Fibroblast of the aortic adventitia (primary cell): ENCODE measurements at regions not wholly inside any gene's neighbourhood (a gene's known extent, or its start where the extent isn't known, plus 50 kb on each side); places are given as distances from the start of the nearest gene placed in this dataset.
"Not testable (repeated sequence)": the region's sequence is repeated elsewhere in the genome, so short reads cannot be mapped to it uniquely, and the experiment has no call there.

ENCODE experiments used
- DNase-seq: peaks from one replicate; pipeline ENCODE4 v3.0.0-alpha.2; 2010; ENCODE audit warnings: low read depth
- H3K4me3 ChIP-seq: 2 replicates; pipeline ENCODE4 v1.5.1; 2011; ENCODE audit warnings: low read depth, mild to moderate bottlenecking, control low read depth, low read length, moderate library complexity
- CTCF ChIP-seq: IDR thresholded peaks from 2 replicates; pipeline ENCODE4 v1.5.1; 2011; ENCODE audit warnings: mild to moderate bottlenecking, low read length, control low read depth, inconsistent platforms; ENCODE audit not compliant: insufficient read depth

- no peak for TF ChIP-seq CTCF
- H3K4me3 ChIP-seq: no peak overlapping the region
- DNase-seq: peak; percentile 19
These were observed 173.9 kb upstream of the CDK1 start for GRCh38 chr10:60604342-60604741.

DNA sequence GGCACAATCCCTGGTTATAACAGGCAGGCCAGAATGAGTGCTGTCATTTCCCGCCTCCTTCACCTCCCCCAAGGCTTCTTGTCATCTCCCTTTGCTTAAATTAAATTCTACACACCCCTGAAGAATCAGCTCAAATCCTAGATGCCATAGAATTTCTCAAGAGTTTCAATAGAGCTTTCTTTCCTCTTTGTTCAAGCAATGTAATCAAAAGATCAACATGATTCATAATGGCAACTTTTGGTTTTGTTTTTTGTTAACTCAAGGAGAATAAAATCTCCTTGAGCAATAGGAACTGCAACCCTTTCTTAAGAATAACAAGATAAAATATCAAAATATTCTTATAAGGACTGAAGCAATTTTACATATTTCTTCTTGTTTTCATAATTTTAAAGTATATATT is 180.8 kb upstream of the CDK1 start:
- H3K4me3 ChIP-seq: no peak overlapping the region
- no peak for TF ChIP-seq CTCF
- peak; percentile 21 for DNase-seq

DNA sequence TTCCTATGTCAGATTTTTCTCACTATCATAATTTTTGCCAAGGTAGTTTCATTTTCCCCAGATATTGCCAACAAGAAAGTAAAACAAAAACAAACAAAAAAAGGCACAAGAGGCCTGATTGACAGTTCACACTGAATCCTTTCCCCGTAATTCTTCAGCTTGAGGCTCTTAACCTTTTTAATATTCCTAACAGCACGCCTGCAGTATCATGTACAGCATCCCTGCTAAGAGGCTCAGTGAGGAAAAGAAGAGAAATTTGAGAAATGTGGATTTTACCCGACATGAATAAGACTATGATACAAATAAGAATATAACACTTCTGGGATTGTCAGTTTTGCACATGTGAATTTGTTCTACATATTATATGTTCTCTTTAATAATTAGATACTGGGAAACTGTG is 182.4 kb upstream of the CDK1 start:
- TF ChIP-seq CTCF: no peak
- no peak for DNase-seq
- H3K4me3 ChIP-seq: no peak overlapping the region

- no peak overlapping the region for H3K4me3 ChIP-seq
- peak; percentile 39 for TF ChIP-seq CTCF
- DNase-seq: peak; percentile 26
These were observed 183.7 kb upstream of the CDK1 start for GRCh38 chr10:60594476-60595051.

- no peak for DNase-seq
- no peak overlapping the region for H3K4me3 ChIP-seq
- TF ChIP-seq CTCF: no peak
These were observed 187.2 kb upstream of the CDK1 start for GRCh38 chr10:60591119-60591518.

DNA sequence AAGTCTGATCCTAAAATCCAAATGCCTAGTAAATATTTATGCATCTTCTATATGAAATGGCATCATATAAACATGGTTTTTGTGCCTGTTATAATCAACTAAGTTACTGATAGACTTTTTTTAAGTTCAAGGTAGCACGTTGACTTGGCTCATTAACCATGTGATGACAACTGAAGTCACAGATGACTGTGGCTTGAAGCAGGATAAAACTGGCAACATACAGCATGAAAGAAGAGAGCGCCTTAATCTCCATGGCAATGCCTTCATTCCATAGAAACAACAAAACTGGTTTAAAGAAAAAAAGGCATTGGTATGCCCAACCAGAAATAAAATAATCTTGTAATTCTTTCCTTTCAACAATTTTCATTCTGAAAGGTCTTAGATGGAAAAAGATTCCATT is 188.9 kb upstream of the CDK1 start:
- no peak overlapping the region for H3K4me3 ChIP-seq
- no peak for TF ChIP-seq CTCF
- no peak for DNase-seq

DNA sequence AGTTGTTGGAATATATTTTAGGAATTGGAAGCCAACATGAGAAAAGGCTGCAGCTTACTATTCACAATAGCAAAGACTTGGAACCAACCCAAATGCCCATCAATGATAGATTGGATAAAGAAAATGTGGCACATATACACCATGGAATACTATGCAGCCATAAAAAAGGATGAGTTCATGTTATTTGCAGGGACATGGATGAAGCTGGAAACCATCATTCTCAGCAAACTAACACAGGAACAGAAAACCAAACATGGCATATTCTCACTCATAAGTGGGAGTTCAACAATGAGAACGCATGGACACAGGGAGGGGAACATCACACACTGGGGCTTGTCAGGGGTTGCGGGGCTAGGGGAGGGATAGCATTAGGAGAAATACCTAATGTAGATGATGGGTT is 192.1 kb upstream of the ANK3 start:
- not testable (repeated sequence) for DNase-seq, H3K4me3 ChIP-seq
